HG03095 (cell line): ENCODE measurements at regions not wholly inside any gene's neighbourhood (a gene's known extent, or its start where the extent isn't known, plus 50 kb on each side); places are given as distances from the start of the nearest gene placed in this dataset.

Experiments used
- ATAC-seq: cut with Tn5 transposase; IDR thresholded peaks from one replicate; pipeline ENCODE4 v1.9.1; 2021; ENCODE audit warnings: moderate library complexity; ENCODE audit not compliant: unreplicated experiment

DNA sequence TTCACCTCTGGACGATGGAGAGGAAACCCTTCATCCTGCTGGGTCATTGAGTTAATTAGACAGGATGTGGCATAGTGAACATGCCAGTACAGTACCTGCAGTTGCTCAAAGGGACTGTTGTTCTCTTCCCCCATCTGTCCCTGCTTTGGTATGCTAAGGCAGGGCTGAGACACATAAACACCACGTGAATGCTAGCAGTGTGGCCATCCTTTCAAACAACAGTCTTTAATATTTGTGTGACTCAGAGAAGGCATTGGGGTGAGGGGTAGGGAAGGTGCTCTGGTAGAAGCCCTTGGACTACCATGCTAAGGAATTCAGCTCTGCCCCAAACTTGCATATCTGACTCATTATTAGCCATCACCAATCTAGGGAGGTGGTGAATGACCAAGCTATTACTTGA is 180.2 kb upstream of the ZNF618 start:
- ATAC-seq: no peak

DNA sequence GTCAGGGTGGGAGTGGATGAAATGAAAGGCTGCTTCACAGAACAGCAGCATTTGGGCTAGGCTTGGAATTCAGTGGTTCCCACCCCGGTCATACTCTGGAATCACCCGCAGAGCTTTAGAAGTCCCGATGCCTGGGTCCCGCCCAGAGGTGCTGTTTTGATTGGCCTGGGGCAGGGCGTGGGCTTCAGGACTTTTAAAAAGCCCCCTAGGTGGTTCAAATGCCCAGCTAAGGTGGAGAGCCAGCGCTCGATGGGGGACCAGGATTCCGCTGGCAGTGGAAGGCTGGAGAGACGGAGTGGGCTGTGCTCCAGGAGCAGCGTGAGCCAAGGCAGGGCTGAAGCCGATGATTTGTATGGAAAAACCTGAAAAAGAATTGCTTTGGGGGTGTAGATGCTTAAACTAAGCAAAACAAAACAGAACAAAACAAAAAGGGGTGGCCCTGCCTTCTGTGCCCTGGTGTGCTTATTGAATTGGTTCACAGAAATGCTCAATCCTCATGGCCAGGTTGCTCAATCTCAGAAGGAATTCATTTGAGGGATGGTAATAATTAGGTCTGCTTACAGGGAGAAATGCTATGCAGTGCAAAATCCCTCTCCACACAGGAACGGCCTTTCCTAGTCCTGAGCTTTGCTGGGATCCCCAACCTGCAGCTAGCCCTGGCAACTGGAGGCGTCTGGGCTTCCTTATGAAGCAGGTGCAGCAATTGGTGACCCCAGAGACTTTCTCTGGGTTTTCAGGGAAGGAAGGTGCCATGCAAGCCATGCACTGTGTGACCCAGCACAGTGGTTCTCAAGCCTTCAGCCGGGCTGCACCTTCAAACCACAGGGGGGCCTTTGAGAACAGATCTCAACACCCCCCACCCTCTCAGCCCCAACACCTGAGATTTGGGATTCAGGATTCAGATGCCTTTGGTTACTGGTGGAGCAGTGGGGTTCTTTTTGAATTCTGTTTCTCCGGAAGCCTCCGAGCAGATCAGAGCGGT is 174.0 kb upstream of the ZNF618 start:
- no peak for ATAC-seq

DNA sequence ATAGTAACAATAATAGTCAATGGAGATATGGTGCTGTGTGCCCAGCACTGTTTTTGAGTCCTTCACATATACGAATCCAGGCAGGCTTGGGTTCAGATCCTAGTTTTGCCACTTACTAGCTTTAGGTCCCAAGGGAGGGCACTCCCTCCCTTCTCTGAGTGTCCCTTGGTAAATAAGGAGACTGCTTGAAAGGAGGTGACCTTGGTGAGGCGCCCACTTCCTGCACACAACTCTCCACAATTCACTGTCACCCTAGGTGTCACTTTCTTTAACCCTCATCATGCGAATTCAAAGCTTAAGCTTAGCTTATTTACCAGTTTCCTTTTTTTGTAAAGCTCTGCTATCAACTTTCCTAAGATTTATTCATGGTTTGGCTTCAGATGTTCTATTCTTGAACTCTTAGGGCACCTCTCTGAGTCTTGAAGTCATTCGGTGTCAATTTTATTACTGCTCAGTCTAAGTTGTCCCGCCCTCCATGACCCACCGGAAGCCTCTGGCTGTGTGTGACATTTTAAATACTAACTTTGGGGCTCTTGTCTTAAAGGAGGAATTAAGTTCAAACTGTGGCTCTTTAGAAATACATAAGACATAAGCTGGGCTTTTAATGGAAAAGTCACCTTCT is 170.7 kb upstream of the ZNF618 start:
- no peak for ATAC-seq

DNA sequence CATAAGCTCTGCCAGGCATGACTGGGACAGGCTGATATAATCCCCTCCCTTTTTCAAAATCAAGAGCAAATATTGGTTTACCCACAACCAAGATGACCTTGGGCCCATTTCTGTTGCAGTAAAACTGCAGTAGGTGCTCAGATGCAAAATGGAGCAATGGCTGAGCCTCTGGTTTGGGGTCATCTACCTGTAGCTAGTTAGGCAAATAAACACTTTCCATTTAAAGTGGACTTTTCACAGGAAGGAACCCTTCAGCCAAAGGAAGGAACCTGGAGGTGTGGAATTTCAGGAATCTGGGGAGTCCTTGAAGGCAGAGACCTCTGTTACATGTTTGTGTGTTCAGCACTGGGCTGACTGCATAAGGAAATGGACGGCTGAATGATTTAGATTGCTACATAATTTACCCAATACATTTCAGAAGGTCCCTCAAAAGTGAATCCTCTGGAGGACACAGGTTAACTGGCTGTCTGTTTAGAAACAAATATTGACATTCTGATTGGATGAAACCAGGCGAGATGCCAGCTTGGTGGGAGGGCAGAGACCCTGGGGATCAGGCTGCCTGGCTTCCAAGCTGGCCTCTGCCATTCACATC is 170.1 kb upstream of the ZNF618 start:
- no peak for ATAC-seq

DNA sequence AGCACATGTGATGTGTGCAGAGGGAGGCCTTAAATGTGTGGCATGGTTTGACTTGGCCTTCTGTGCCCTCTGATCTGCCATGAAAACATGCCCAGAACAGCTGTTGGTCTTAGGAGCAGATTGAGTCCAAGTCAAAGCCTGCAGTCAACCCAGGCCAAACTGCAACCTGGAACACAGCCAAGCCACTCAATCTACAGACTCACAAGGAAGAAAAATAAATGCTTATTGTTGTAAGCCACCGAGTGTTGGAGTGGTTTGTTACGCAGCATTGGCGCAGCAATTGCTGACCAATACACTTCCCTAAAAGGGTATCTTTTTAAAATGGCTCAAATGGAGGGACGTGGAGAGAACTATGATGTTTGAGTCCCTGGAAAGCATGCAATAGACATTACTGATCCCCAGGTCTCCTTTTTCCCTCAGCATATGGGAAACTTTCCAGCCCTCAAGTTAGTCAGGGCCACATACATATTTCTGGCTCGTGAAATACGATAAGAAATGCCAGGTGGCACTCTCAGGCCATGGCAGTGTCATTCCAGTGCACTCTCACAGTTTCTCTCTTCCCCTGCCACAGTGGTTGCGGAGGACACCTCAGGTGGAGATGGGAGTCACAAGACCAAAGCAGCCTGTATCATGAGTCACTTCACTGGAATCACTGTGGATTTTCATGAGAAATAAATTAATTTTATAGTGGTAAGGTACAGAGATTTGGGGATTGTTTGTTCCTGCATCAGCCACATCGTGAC is 168.0 kb upstream of the ZNF618 start:
- no peak for ATAC-seq

DNA sequence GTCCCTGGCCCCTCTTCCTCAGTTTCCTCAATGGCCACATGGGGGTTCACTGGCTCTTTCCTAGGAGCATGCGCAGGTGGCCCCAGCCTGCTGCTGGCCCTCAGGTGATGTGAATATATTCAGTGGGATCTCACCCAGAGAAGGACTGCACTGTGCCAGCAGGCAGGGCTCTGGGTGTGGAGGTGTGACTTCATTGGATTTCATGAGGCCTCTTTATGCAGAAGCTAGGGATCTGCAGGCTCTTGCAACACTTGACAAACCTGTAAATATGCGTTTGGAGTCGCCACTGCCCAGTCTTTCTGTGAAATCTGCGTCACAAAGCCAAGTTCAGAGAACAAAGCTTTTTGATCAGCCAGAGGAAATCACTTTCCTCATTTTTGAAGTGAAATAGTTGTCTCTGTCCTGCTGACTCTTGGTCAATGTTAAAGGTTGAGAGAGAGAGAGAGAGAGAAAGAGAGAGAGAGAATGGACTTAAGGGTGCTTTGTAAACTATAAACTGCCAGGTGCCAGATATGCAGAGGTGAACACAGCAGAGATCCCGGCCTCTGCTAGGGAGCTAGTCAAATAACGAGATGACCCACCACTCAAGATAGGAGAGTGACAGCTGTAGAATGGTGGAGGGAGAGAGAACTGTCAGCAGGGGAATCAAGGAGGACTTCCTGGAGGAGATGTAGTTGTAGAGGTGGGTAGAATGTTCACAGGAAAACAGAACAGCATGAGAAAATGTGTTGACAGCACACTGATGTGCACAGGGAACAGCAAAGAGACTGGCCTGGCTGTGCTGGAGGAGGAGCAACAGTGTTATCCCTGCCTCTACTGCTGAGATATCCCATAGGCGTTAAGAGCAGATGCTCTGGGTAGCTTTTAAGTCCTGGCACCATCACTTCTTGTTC is 167.0 kb upstream of the ZNF618 start:
- no peak for ATAC-seq

DNA sequence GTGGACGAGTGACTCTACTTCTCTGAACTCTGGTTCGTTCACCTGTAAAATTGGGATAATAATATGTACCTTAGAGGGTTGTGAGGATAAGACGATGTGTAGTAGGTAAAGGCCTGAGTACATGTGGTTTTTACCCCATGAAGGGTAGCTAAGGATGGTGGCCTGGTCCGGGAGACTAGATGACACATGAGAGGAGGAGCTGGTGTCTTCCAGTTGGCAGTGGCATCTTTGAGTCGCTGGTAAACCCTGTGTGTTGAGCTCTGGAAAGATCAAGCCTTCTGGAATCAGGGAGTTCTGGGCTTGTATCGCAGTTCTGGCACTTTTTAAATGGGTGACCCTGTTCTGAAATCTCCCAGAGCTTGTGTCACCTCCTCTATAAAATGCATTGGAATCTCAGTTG is 166.4 kb upstream of the ZNF618 start:
- no peak for ATAC-seq

DNA sequence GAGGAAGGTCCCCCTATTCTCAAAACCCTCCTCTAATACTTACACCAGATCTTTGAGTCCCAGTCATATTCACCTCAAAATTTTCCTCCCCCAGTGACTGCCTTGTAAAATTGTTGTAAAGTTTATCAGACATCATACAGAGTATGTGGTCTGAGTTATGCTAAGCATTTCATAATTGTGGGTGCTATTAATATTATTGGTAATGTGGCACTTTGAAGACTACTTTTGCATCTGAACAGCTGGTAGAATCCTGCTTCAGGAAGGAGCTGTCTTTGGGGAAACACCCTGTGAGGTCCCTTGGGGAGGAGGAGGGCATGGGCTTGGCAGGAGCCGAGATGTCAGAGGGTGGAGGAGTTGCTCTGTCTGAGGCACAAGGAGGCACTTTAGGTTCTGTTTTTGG is 164.9 kb upstream of the ZNF618 start:
- no peak for ATAC-seq

DNA sequence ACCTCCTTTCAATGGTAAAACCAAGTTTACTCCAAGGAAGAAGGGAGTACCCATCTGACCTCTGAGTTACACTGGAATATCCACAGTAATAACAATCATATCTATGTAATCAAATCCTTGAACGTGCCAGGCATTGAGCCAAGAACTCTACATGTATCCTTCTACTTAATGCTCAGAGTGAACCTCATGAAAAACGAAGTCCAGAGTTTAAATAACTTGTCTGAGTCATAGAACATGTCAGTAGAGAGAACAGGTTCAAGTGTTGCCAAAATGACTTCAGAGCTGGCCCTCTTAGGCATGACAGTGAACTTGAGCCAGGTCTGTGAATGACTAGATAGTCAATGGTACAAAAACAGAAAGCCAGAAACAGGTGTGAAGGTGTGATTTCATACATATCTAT is 164.1 kb upstream of the ZNF618 start:
- ATAC-seq: no peak

DNA sequence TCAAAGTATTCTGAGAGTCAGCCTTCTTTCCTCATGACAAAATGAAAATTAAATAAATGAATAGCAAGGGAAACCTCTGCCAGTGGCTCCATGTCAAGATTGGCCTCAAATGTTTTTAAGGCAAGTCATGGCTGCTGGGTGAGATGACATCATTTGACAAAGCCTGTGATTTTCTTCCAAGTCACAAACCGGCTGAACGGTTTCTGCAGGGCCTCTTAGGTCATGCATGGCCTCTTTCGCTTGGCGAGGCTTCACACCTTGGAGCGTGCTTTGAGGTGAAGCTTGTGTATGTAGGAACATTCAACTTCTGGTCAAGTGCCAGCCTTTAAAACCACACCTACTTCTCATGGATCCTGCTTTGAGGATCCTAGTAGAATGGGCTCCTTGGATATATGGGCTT is 161.0 kb upstream of the ZNF618 start:
- ATAC-seq: no peak

DNA sequence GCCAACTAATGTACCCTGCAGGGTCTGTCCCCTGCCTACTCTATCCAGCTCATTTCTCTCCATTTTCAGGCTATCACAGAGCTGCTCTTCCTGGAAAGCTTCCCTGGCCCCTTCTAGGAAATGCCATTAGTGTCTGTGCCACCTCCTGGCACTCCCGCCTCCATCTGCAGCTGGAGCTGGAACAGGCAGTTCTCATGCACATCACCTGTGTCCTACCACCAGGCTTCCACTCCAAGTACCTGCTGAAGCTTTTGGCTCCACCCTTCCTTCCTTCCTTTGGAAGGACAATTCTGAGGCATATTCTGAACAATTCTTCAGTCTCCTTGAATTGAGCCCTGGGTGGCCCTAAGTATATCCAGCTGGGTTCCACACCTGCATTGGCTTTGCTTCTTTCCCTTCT is 156.2 kb upstream of the ZNF618 start:
- no peak for ATAC-seq

DNA sequence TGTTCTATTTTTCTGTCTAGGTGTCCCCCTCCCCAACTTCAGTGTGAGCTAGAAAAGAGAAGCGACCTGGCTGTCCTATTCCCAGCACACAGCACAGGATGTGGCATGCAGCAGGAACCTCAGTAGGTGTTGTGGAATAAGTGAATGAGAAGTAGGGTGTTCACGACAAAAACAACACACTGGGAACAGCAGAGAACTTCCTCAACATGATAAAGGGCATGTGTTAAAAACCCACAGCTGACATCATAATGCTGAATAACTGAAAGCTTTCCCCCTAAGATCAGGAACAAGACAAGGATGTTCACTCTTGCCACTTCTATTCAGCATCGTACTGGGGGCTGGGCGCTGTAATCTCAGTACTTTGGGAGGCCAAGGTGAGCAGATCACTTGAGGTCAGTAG is 155.6 kb upstream of the ZNF618 start:
- ATAC-seq: no peak

DNA sequence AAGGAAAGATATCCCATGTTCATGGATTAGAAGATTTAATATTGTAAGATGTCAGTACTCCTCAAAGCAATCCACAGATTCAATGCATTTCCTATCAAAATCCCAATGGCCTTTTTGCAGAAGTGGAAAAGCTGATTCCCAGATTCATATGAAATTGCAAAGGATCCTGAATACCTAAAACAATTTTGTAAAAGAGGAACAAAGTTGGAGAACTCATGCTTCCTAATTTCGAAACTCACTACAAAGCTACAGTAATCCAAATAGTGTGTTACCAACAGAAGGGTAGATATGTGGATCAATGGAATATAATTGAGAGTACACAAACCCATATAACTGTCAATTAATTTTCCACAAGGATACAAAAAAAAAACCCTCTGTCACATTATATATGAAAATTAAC is 154.3 kb upstream of the ZNF618 start:
- no peak for ATAC-seq

DNA sequence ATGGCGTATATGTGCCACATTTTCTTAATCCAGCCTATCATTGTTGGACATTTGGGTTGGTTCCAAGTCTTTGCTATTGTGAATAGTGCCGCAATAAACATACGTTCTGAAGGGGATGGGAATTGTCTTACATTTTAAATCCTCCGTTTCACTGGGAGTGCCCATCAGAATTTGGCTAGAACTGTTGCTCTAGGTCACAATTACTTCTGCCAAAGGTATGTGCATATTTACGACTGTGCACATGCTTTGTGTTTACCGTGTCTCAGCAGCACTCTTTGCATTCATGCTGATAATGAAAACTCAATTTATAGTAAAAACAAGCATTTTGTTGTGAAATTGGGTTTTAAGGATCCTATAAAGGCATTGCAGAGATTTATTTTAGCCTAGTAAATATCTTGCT is 151.9 kb upstream of the ZNF618 start:
- no peak for ATAC-seq

DNA sequence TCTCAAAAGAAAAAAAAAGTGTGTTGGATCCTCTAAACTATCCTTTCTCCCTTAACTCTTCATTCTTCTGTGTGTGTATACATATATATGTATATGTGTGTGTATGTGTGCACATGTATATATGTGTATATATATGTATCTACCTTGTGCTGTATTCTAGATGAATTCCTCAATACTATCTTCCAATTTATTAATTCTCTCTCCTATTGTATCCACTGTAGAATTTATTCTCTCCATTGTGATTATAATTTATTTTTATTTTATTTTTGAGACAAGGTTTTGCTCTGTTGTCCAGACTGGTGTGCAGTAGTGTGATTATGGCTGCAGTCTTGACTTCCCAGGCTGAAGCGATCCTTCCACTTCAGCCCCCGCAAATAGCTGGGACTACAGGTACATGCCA is 147.1 kb upstream of the ZNF618 start:
- no peak for ATAC-seq

DNA sequence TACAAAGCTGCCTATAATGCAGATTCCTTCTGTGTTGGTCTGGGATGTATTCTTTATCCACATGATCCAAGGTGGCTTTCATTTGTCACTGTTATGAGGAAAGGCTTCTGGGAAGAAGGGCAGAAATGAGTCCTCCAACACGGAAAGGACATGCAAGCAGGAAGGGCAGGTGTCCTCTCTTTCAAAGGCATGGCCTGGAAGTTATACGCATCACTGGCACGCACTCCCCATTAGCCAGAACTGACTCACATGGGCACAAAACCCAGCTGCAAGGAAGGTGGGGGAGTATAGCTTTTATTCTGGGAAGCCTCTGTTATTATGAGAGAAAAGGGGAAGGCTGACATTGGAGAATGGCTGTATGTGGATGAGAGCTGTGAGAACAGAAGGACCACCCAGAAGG is 141.3 kb upstream of the ZNF618 start:
- ATAC-seq: no peak

DNA sequence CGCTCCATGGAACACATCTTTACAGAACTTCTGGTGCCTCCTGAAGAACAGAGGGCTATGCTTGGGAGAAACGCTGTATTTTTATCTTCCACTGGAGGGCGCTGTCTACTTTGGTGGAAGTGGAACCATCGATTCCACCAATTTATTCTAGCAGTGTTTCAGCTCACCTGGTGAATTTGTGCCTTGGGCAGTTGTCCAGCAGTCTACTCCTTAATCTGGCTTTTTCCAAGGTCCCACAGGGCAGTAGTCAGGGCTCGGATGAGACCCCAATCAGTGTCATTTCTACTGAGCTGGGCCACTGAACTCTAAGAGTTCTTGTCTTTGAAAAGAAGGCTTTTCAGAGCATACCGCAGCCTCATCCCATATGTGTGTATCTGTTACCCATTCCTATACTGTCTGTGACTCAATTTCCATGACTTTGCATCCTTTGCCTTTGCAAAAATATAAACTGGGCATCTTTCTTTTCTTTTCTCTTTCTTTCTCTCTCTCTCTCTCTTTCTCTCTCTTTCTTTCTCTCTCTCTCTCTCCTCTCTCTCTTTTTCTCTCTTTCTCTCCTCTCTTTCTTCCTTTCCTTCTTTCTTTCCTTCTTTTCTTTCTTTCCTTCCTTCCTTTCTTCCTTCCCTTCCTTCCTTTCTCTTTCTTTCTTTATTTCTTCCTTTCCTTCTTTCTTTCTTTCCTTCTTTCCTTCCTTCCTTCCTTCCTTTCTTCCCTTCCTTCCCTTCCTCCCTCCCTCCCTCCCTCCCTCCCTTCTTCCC is 138.4 kb upstream of the ZNF618 start:
- no peak for ATAC-seq

DNA sequence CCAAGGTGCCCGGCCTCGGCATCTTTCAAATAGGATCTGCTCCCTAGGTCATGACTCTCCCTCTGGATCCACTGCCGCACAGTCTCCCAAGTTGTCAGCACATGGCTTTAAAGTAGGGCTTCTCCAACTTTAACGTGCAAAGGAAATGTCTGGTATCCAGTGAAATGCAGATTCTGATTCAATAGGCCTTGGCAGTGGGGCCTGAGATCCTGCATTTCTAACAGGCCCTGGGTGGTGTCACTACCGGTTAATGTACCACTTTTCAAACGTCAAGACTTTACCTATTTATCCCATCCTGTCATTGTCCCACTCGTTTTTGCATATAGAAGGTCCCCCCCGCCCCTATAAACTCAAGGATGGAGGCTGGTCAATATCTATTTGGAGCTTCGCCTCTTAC is 137.6 kb upstream of the ZNF618 start:
- no peak for ATAC-seq

DNA sequence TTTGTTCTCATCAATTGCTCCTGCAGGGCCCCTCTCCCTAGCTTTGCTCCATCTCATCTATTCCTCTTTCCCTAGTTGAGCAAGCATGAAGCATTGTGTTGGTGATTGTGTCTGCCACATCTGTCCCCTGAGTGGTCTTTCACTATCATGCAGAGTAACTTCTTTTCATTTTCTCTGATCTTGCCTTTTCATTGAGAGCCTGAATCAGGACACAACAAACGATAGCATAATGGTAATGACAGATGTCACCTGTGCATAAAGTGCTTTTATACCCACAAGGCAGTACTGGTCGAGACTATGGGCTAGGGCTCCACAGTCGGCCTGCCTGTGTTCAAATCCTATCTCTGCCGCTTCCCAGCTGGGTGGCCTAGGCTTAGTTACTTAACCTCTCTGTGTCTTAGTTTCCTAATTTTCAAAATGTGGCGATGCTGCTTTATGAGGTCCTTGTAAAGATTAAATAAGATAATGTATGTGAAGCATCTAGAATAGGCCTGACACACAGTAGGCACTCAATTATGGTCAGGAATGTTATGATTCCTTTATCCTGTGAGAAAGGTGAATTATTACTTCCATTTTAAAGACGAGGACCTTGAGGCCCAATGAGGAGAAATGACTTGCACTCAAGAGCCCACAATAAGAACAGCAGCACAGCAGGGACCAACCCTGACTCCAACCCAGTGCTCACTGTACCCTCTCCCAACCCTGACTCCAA is 137.1 kb upstream of the ZNF618 start:
- ATAC-seq: no peak
